ENCODE measurements at regions not wholly inside any gene's neighbourhood (a gene's known extent, or its start where the extent isn't known, plus 50 kb on each side); places are given as distances from the start of the nearest gene placed in this dataset.

DNA sequence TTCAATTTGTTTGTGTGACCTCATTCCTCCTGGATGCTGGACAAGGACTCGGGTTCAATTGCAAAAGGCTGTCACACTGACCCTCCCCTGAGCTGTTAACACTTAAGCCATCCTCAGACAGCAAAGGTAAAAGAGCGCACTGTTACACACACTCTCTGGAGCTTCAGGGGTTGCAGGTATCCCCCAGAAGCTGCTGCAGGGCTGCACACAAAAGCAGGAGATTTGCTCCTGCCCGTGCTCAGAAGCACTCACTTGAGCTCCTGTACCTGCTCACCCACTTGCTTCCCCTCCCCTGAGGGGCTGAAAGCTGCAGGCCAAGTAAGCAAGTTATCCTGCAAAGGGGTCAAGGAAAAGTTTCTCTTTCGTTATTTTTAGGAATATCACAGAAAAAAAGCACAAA is 886.2 kb upstream of the ZWINT start:
- SMC1A ChIA-PET (ENCODE audit: uncharacterized antibody, unreplicated experiment) = no interaction called here
- whole genome bisulfite sequencing (ENCODE audit: insufficient coverage, insufficient replicate concordance, low lambda C conversion rate, missing lambda C conversion rate) = 22% methylated on average over 4 of the region's 4 CpGs
- no peak overlapping the region for H2AFZ ChIP-seq (ENCODE audit: control insufficient read depth, low read depth, low read length)

DNA sequence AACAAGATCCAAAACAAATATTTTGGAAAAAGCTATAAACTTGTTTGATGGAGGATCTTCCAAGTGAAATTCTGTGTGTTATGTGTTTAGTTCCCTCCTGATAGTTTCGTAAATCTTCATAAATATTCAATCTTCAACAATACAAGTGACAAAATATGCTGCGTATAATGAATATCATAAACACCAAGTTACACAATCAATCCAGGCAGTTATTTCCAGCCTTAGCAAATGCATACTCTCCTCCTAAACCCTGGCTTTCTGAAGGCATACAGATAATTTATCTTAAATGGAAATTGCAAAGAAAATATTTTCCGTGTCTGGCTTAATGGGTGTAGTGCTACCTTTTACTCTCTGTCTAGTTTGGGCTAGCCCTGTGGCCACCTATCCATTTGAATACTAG is 864.9 kb upstream of the ZWINT start:
- WGBS (ENCODE audit: insufficient coverage, insufficient replicate concordance, low lambda C conversion rate, missing lambda C conversion rate) = 35% methylated on average over 3 of the region's 3 CpGs
- intact Hi-C loops (cut with micrococcal nuclease; ENCODE audit: unreplicated experiment) = no loop called here
- SMC1A ChIA-PET (ENCODE audit: uncharacterized antibody, unreplicated experiment) = no interaction called here
- ATAC-seq (no peak), FAIRE-seq (no peak), DNase-seq (ENCODE audit: low read depth, low spot score) (no peak)
- no peaks in the 10 kb centered on the region for H3K27me3 ChIP-seq (replicated peaks in 1 of 2; ENCODE audit: control insufficient read depth in 2 of 2, insufficient read depth in 2 of 2, low read length in 1 of 2)
- H3K79me2 ChIP-seq (ENCODE audit: control insufficient read depth, insufficient read depth, low read length) = no peaks in the 10 kb centered on the region
- POLR2A ChIA-PET = no interaction called here
- H3K9me3 ChIP-seq (replicated peaks; ENCODE audit: control insufficient read depth, insufficient read depth, low read length) = no peaks in the 10 kb centered on the region
- BruUV-seq (replicated peaks) = no TSS peak
- no peak overlapping the region for H3K4me3 ChIP-seq
- no peak overlapping the region for H2AFZ ChIP-seq (ENCODE audit: control insufficient read depth, low read depth, low read length)
- RAD21 ChIA-PET (ENCODE audit: unreplicated experiment) = no interaction called here
- no peak overlapping the region for H3K9ac ChIP-seq (ENCODE audit: control insufficient read depth, insufficient read depth, low read length)
- no peaks in the 10 kb centered on the region for H3K36me3 ChIP-seq (ENCODE audit: control insufficient read depth in 2 of 2, insufficient read depth in 2 of 2, low read length in 1 of 2)
- H3K4me1 ChIP-seq (ENCODE audit: control insufficient read depth, insufficient read depth, low read length) = no peaks in the 10 kb centered on the region
- no peaks in the 10 kb centered on the region for H4K20me1 ChIP-seq (ENCODE audit: control insufficient read depth, insufficient read depth)
- no peak overlapping the region for H3K27ac ChIP-seq (ENCODE audit: control insufficient read depth, insufficient read depth)
- H3K4me2 ChIP-seq (ENCODE audit: control insufficient read depth, insufficient read depth) = no peak overlapping the region
- no peak for TF ChIP-seq CHD2 (IDR thresholded peaks at IDR 0.05; ENCODE audit: borderline replicate concordance, low read depth, low read length)
- no peak for TF ChIP-seq RB1 (IDR thresholded peaks at IDR 0.05; ENCODE audit: borderline replicate concordance)
- CTCF ChIA-PET = no interaction called here
- in situ Hi-C loops (cut with MboI) = no loop called here

More for the DNA sequence above, 886.2 kb upstream of the ZWINT start:
- CTCF ChIA-PET = interaction anchor here (0.6 kb wide), 1 partner anchor 46 kb away, joined by 3 read pairs; no protein-coding TSS in a partner anchor
- H3K9ac ChIP-seq (ENCODE audit: control insufficient read depth, insufficient read depth, low read length) = no peak overlapping the region
- H3K4me1 ChIP-seq (ENCODE audit: control insufficient read depth, insufficient read depth, low read length) = no peaks in the 10 kb centered on the region
- POLR2A ChIA-PET = no interaction called here
- DNase-seq (ENCODE audit: low read depth, low spot score) = no peak
- H3K27me3 ChIP-seq (replicated peaks in 1 of 2; ENCODE audit: control insufficient read depth in 2 of 2, insufficient read depth in 2 of 2, low read length in 1 of 2) = no peaks in the 10 kb centered on the region
- intact Hi-C loops (cut with micrococcal nuclease; ENCODE audit: unreplicated experiment) (no loop called here), in situ Hi-C loops (cut with MboI) (no loop called here)
- no peak overlapping the region for H3K4me3 ChIP-seq
- no peaks in the 10 kb centered on the region for H3K79me2 ChIP-seq (ENCODE audit: control insufficient read depth, insufficient read depth, low read length)
- no peak overlapping the region for H3K4me2 ChIP-seq (ENCODE audit: control insufficient read depth, insufficient read depth)
- no peak for ATAC-seq
- TF ChIP-seq CBX3 (IDR thresholded peaks at IDR 0.05; ENCODE audit: borderline replicate concordance, low read depth) = no peak
- TF ChIP-seq POLR2AphosphoS5 (IDR thresholded peaks at IDR 0.05; ENCODE audit: low read length) = no peak
- TF ChIP-seq SRF (IDR thresholded peaks at IDR 0.05; ENCODE audit: low read depth in 2 of 2, low read length in 2 of 2) = no peak
- TF ChIP-seq BCL11A (IDR thresholded peaks at IDR 0.05; ENCODE audit: low read depth, low read length) = no peak
- TF ChIP-seq, protein P1, sequence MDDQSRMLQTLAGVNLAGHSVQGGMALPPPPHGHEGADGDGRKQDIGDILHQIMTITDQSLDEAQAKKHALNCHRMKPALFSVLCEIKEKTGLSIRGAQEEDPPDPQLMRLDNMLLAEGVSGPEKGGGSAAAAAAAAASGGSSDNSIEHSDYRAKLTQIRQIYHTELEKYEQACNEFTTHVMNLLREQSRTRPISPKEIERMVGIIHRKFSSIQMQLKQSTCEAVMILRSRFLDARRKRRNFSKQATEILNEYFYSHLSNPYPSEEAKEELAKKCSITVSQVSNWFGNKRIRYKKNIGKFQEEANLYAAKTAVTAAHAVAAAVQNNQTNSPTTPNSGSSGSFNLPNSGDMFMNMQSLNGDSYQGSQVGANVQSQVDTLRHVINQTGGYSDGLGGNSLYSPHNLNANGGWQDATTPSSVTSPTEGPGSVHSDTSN (IDR thresholded peaks at IDR 0.05; ENCODE audit: insufficient replicate concordance, low read depth, low read length) = no peak
- TF ChIP-seq MYB (IDR thresholded peaks at IDR 0.05; ENCODE audit: borderline replicate concordance, low read depth, low read length) = no peak
- no peak for TF ChIP-seq PML (IDR thresholded peaks at IDR 0.05; ENCODE audit: low read length)
- RAD21 ChIA-PET (ENCODE audit: unreplicated experiment) = no interaction called here
- BruUV-seq (replicated peaks) = no TSS peak
- no peaks in the 10 kb centered on the region for H3K9me3 ChIP-seq (replicated peaks; ENCODE audit: control insufficient read depth, insufficient read depth, low read length)
- no peaks in the 10 kb centered on the region for H4K20me1 ChIP-seq (ENCODE audit: control insufficient read depth, insufficient read depth)
- H3K27ac ChIP-seq (ENCODE audit: control insufficient read depth, insufficient read depth) = no peak overlapping the region
- FAIRE-seq = no peak
- H3K36me3 ChIP-seq (ENCODE audit: control insufficient read depth in 2 of 2, insufficient read depth in 2 of 2, low read length in 1 of 2) = no peaks in the 10 kb centered on the region

Data from GM12878 (cell line).